Activated T-helper 1 cell treated with anti-CD3 and anti-CD28 coated beads, Interleukin-12 subunit alpha, Interleukin-12 subunit beta, Interleukin-2, Interleukin-4 antibody, amounts not matched to agents 30 ng/mL and 10 ng/mL and 1 ng/mL, durations not matched to agents 14 hours and 24 hours and 36 hours (primary cell): ENCODE measurements at regions not wholly inside any gene's neighbourhood (a gene's known extent, or its start where the extent isn't known, plus 50 kb on each side); places are given as distances from the start of the nearest gene placed in this dataset.

Source experiments
- DNase-seq: peaks from one replicate; pipeline ENCODE4 v3.0.0; 2021; ENCODE audit warnings: low spot score
- H3K27ac Mint-ChIP-seq: one replicate; pipeline ENCODE4 v1.8.0; 2021; ENCODE audit warnings: mild to moderate bottlenecking, mixed read lengths
- H3K27me3 Mint-ChIP-seq: one replicate; pipeline ENCODE4 v1.8.0; 2022; ENCODE audit warnings: mild to moderate bottlenecking, moderate library complexity, mixed read lengths; ENCODE audit not compliant: insufficient read depth
- H3K36me3 Mint-ChIP-seq: one replicate; pipeline ENCODE4 v1.8.0; 2021; ENCODE audit warnings: low read depth, mixed read lengths
- H3K4me1 Mint-ChIP-seq: one replicate; pipeline ENCODE4 v1.8.0; 2021; ENCODE audit warnings: low read depth, mixed read lengths
- H3K4me3 Mint-ChIP-seq: one replicate; pipeline ENCODE4 v1.8.0; 2021; ENCODE audit warnings: mild to moderate bottlenecking, moderate library complexity, mixed read lengths
- H3K9me3 Mint-ChIP-seq: one replicate; pipeline ENCODE4 v1.8.0; 2021; ENCODE audit warnings: mixed read lengths
- intact Hi-C: fragments of 100-400 bp; cut with micrococcal nuclease; formaldehyde crosslinking; loops from one replicate; pipeline ENCODE4 v1.15.1; 2024

- no peak overlapping the region for H3K4me3 Mint-ChIP-seq
- H3K36me3 Mint-ChIP-seq: no peaks in the 10 kb centered on the region
- no peak overlapping the region for H3K27ac Mint-ChIP-seq
- H3K4me1 Mint-ChIP-seq: no peaks in the 10 kb centered on the region
- H3K27me3 Mint-ChIP-seq: no peaks in the 10 kb centered on the region
- H3K9me3 Mint-ChIP-seq: no peaks in the 10 kb centered on the region
- no peak for DNase-seq
- intact Hi-C loops: no loop called here
Measured at GRCh38 chr13:72168126-72168855, 301.3 kb upstream of the DACH1 start.

GRCh38 chr13:72166102-72166650 lies 299.2 kb upstream of the DACH1 start:
- no peaks in the 10 kb centered on the region for H3K36me3 Mint-ChIP-seq
- no peaks in the 10 kb centered on the region for H3K4me1 Mint-ChIP-seq
- H3K27me3 Mint-ChIP-seq: no peaks in the 10 kb centered on the region
- H3K9me3 Mint-ChIP-seq: no peaks in the 10 kb centered on the region
- H3K27ac Mint-ChIP-seq: no peak overlapping the region
- intact Hi-C loops: no loop called here
- H3K4me3 Mint-ChIP-seq: no peak overlapping the region
- DNase-seq: no peak

- H3K4me1 Mint-ChIP-seq: no peaks in the 10 kb centered on the region
- no peaks in the 10 kb centered on the region for H3K27me3 Mint-ChIP-seq
- H3K36me3 Mint-ChIP-seq: no peaks in the 10 kb centered on the region
- intact Hi-C loops: no loop called here
- no peak for DNase-seq
- H3K27ac Mint-ChIP-seq: no peak overlapping the region
- no peaks in the 10 kb centered on the region for H3K9me3 Mint-ChIP-seq
- no peak overlapping the region for H3K4me3 Mint-ChIP-seq
Measured at GRCh38 chr13:72165276-72165675, 298.3 kb upstream of the DACH1 start.

- Mint-ChIP-seq H3K27me3 (no peaks in the 10 kb centered on the region), H3K4me1 (no peaks in the 10 kb centered on the region), H3K27ac (no peak overlapping the region)
Measured at GRCh38 chr13:72164811-72165210, 297.8 kb upstream of the DACH1 start.

GRCh38 chr13:72163678-72164077 lies 296.7 kb upstream of the DACH1 start:
- Mint-ChIP-seq H3K9me3 (no peaks in the 10 kb centered on the region), H3K27me3 (no peaks in the 10 kb centered on the region), H3K36me3 (no peaks in the 10 kb centered on the region), H3K4me3 (no peak overlapping the region), H3K4me1 (no peaks in the 10 kb centered on the region), H3K27ac (no peak overlapping the region)
- no peak for DNase-seq
- intact Hi-C loops: no loop called here

More at GRCh38 chr13:72164811-72165210, 297.8 kb upstream of the DACH1 start:
- no peak for DNase-seq
- intact Hi-C loops: no loop called here
- no peaks in the 10 kb centered on the region for H3K36me3 Mint-ChIP-seq
- H3K4me3 Mint-ChIP-seq: no peak overlapping the region
- H3K9me3 Mint-ChIP-seq: no peaks in the 10 kb centered on the region

GRCh38 chr13:72160977-72161376 lies 294.0 kb upstream of the DACH1 start:
- H3K36me3 Mint-ChIP-seq: no peaks in the 10 kb centered on the region
- no peaks in the 10 kb centered on the region for H3K27me3 Mint-ChIP-seq
- no peak for DNase-seq
- H3K9me3 Mint-ChIP-seq: no peaks in the 10 kb centered on the region
- H3K4me1 Mint-ChIP-seq: no peaks in the 10 kb centered on the region
- intact Hi-C loops: no loop called here
- H3K27ac Mint-ChIP-seq: no peak overlapping the region
- H3K4me3 Mint-ChIP-seq: no peak overlapping the region

- H3K27me3 Mint-ChIP-seq: no peaks in the 10 kb centered on the region
- H3K4me1 Mint-ChIP-seq: no peaks in the 10 kb centered on the region
- intact Hi-C loops: no loop called here
- H3K36me3 Mint-ChIP-seq: no peaks in the 10 kb centered on the region
- no peak overlapping the region for H3K27ac Mint-ChIP-seq
- no peak overlapping the region for H3K4me3 Mint-ChIP-seq
- no peaks in the 10 kb centered on the region for H3K9me3 Mint-ChIP-seq
- no peak for DNase-seq
Measured at GRCh38 chr13:72156760-72157159, 289.8 kb upstream of the DACH1 start.

- intact Hi-C loops: no loop called here
- no peaks in the 10 kb centered on the region for H3K4me1 Mint-ChIP-seq
- no peaks in the 10 kb centered on the region for H3K9me3 Mint-ChIP-seq
- no peak overlapping the region for H3K27ac Mint-ChIP-seq
- no peaks in the 10 kb centered on the region for H3K36me3 Mint-ChIP-seq
- no peak overlapping the region for H3K4me3 Mint-ChIP-seq
- no peaks in the 10 kb centered on the region for H3K27me3 Mint-ChIP-seq
- DNase-seq: no peak
Measured at GRCh38 chr13:72153272-72153671, 286.3 kb upstream of the DACH1 start.

- no peak overlapping the region for H3K27ac Mint-ChIP-seq
- H3K36me3 Mint-ChIP-seq: no peaks in the 10 kb centered on the region
- H3K4me1 Mint-ChIP-seq: no peaks in the 10 kb centered on the region
- H3K27me3 Mint-ChIP-seq: no peaks in the 10 kb centered on the region
- no peak overlapping the region for H3K4me3 Mint-ChIP-seq
- DNase-seq: no peak
- H3K9me3 Mint-ChIP-seq: no peaks in the 10 kb centered on the region
- intact Hi-C loops: no loop called here
Measured at GRCh38 chr13:72151241-72151640, 284.2 kb upstream of the DACH1 start.

GRCh38 chr13:72150502-72150901 lies 283.5 kb upstream of the DACH1 start:
- Mint-ChIP-seq H3K27ac (no peak overlapping the region), H3K9me3 (no peaks in the 10 kb centered on the region), H3K4me3 (no peak overlapping the region), H3K36me3 (no peaks in the 10 kb centered on the region), H3K27me3 (no peaks in the 10 kb centered on the region), H3K4me1 (no peaks in the 10 kb centered on the region)
- intact Hi-C loops: no loop called here
- DNase-seq: no peak

- Mint-ChIP-seq H3K27me3 (no peaks in the 10 kb centered on the region), H3K36me3 (no peaks in the 10 kb centered on the region), H3K27ac (no peak overlapping the region), H3K9me3 (no peaks in the 10 kb centered on the region), H3K4me3 (no peak overlapping the region), H3K4me1 (no peaks in the 10 kb centered on the region)
- intact Hi-C loops: no loop called here
- no peak for DNase-seq
Measured at GRCh38 chr13:72149701-72150100, 282.7 kb upstream of the DACH1 start.

GRCh38 chr13:72146816-72147215 lies 279.8 kb upstream of the DACH1 start:
- intact Hi-C loops: no loop called here
- H3K4me1 Mint-ChIP-seq: no peaks in the 10 kb centered on the region

GRCh38 chr13:72145383-72145782 lies 278.4 kb upstream of the DACH1 start:
- intact Hi-C loops: no loop called here
- Mint-ChIP-seq H3K9me3 (no peaks in the 10 kb centered on the region), H3K27ac (no peak overlapping the region), H3K4me1 (no peaks in the 10 kb centered on the region), H3K4me3 (no peak overlapping the region), H3K36me3 (no peaks in the 10 kb centered on the region), H3K27me3 (no peaks in the 10 kb centered on the region)
- no peak for DNase-seq

More at GRCh38 chr13:72146816-72147215, 279.8 kb upstream of the DACH1 start:
- Mint-ChIP-seq H3K27ac (no peak overlapping the region), H3K27me3 (no peaks in the 10 kb centered on the region), H3K4me3 (no peak overlapping the region), H3K36me3 (no peaks in the 10 kb centered on the region), H3K9me3 (no peaks in the 10 kb centered on the region)
- DNase-seq: no peak

GRCh38 chr13:72144636-72145035 lies 277.6 kb upstream of the DACH1 start:
- H3K9me3 Mint-ChIP-seq: no peaks in the 10 kb centered on the region
- H3K4me3 Mint-ChIP-seq: no peak overlapping the region
- H3K27ac Mint-ChIP-seq: no peak overlapping the region
- H3K4me1 Mint-ChIP-seq: no peaks in the 10 kb centered on the region
- H3K36me3 Mint-ChIP-seq: no peaks in the 10 kb centered on the region
- H3K27me3 Mint-ChIP-seq: no peaks in the 10 kb centered on the region
- intact Hi-C loops: no loop called here
- no peak for DNase-seq
